CD4-positive, alpha-beta T cell (primary cell): ENCODE measurements at regions not wholly inside any gene's neighbourhood (a gene's known extent, or its start where the extent isn't known, plus 50 kb on each side); places are given as distances from the start of the nearest gene placed in this dataset.

Experiments
- ATAC-seq: fragments of 200-7000 bp; cut with Tn5 transposase; one replicate; pipeline ENCODE4 v1.10.0; 2022; ENCODE audit warnings: mild to moderate bottlenecking; ENCODE audit not compliant: poor library complexity
- CTCF ChIA-PET: fragments of 350-600 bp; sonication (Branson Sonifier 250); formaldehyde crosslinking; loops from one replicate; lab custom pipeline; 2021; ENCODE audit warnings: antibody characterized with exemption, inconsistent platforms; lab: Charles Lee
- POLR2A ChIA-PET: fragments of 350-600 bp; sonication (Branson Sonifier 250); formaldehyde crosslinking; loops from one replicate; lab custom pipeline; 2021; ENCODE audit warnings: antibody characterized with exemption, inconsistent platforms; lab: Charles Lee
- DNase-seq, 14 experiments: peaks; one replicate each; pipeline ENCODE4 v3.0.0-alpha.2; 2013 to 2020; ENCODE audit warnings: mixed read lengths in 2 of 14
- H3K27ac ChIP-seq, 2 donors: one replicate each; pipeline versions ENCODE4 v1.5.1 to v1.7.0; 2013; ENCODE audit warnings: low read length in 2 of 2, low read depth in 1 of 2, mild to moderate bottlenecking in 1 of 2
- H3K27me3 ChIP-seq, 2 experiments: 1 replicate in 1 of 2; 2 replicates in 1 of 2; pipeline versions ENCODE4 v1.6.1 to v1.7.0; 2013; ENCODE audit warnings: low read length in 2 of 2, control low read depth in 1 of 2, mild to moderate bottlenecking in 1 of 2, moderate library complexity in 1 of 2; ENCODE audit not compliant: insufficient read depth in 2 of 2, control insufficient read depth in 1 of 2
- H3K36me3 ChIP-seq: one replicate; pipeline ENCODE4 v1.6.1; 2013; ENCODE audit warnings: low read length, control low read depth; ENCODE audit not compliant: insufficient read depth
- H3K4me1 ChIP-seq: one replicate; pipeline ENCODE4 v1.6.1; 2013; ENCODE audit warnings: low read length, control low read depth; ENCODE audit not compliant: insufficient read depth
- H3K4me3 ChIP-seq: one replicate; pipeline ENCODE4 v1.5.1; 2013; ENCODE audit warnings: mild to moderate bottlenecking, low read length, moderate library complexity
- H3K9me3 ChIP-seq, 2 experiments: 1 replicate in 1 of 2; 2 replicates in 1 of 2; pipeline versions ENCODE4 v1.6.1 to v1.7.0; 2013; ENCODE audit warnings: low read length in 2 of 2, mild to moderate bottlenecking in 2 of 2, control low read depth in 1 of 2, moderate library complexity in 1 of 2; ENCODE audit not compliant: control insufficient read depth in 1 of 2, insufficient read depth in 1 of 2
- H3K27ac Mint-ChIP-seq: one replicate; pipeline ENCODE4 v1.8.0; 2020; ENCODE audit warnings: mixed read lengths
- H3K27me3 Mint-ChIP-seq: one replicate; pipeline ENCODE4 v1.8.0; 2021; ENCODE audit warnings: mixed read lengths
- H3K36me3 Mint-ChIP-seq: one replicate; pipeline ENCODE4 v1.8.0; 2021; ENCODE audit warnings: low read depth, mixed read lengths
- H3K4me1 Mint-ChIP-seq: one replicate; pipeline ENCODE4 v1.8.0; 2021; ENCODE audit warnings: low read depth, mixed read lengths
- H3K4me3 Mint-ChIP-seq: one replicate; pipeline ENCODE4 v1.8.0; 2020; ENCODE audit warnings: mild to moderate bottlenecking, mixed read lengths
- H3K9me3 Mint-ChIP-seq: one replicate; pipeline ENCODE4 v1.8.0; 2020; ENCODE audit warnings: mixed read lengths
- intact Hi-C, 2 experiments: fragments of 100-400 bp; cut with DNase I in 1 of 2; cut with micrococcal nuclease in 1 of 2; formaldehyde crosslinking; loops; one replicate each; pipeline versions ENCODE4 v1.15.1 to v1.9.0; 2023 to 2025; cut with DNase I, micrococcal nuclease
- TF ChIP-seq, protein P1 (sequence below): fragments of 200-600 bp; IDR thresholded peaks from one replicate; pipeline ENCODE4 v1.8.0; 2022; ENCODE audit warnings: antibody characterized with exemption, mild to moderate bottlenecking

DNA sequence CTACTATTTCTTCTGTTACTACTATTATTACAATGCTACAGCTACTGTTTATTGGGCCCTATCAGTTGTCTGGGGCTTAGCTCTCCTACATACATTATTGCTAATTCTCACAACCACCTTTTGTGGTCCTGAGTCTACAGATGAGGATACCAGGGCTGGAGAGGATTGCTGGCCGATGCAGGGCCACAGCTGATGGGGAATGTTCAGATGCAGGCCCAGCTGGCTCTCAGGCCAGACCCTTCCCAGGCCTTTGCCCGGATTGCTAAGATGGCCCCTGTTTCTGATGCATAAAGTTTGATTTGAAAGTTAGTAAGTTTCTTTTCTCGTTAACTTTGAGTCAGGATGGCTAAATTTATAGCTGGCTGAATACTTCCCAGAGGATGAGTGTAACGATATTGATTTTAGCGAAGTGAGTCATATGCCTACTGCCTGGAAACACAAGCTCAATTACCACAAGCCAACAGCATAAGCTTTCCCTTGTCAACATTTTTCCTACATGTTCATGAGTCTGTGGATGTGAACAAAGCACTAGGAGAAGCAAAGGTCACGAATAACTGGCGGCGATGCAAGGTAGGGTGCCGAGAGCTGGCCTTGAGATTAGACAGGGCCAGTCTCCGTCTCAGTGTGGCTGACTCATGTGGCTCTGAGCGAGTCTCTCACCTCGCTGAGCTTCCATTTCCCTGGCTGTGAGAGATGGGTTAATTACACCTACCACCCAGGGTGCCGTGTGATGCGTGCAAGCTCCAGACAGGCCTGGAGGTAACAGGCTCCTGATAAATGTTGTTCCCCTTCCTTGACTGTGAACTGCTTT, 111.0 kb downstream of the BEGAIN start:
- CTCF ChIA-PET, result interaction anchor here (0.9 kb wide), 1 partner anchor 187 kb away, joined by 3 read pairs; no protein-coding TSS in a partner anchor
- no peak overlapping the region for H3K4me3 Mint-ChIP-seq
- Histone ChIP-seq H3K9me3 (no peaks in the 10 kb centered on the region), H3K4me3 (no peak overlapping the region), H3K27me3 (no peaks in the 10 kb centered on the region), H3K27ac (no peak overlapping the region), H3K36me3 (no peaks in the 10 kb centered on the region), H3K4me1 (no peaks in the 10 kb centered on the region)
- POLR2A ChIA-PET, result no interaction called here
- no peak for DNase-seq
- intact Hi-C loops, result no loop called here
- H3K4me1 Mint-ChIP-seq, result no peaks in the 10 kb centered on the region
- H3K36me3 Mint-ChIP-seq, result peaks cover 5% of the 10 kb centered on the region
- ATAC-seq, result no peak
- H3K27me3 Mint-ChIP-seq, result no peaks in the 10 kb centered on the region
- H3K27ac Mint-ChIP-seq, result no peak overlapping the region
- TF ChIP-seq, protein P1, sequence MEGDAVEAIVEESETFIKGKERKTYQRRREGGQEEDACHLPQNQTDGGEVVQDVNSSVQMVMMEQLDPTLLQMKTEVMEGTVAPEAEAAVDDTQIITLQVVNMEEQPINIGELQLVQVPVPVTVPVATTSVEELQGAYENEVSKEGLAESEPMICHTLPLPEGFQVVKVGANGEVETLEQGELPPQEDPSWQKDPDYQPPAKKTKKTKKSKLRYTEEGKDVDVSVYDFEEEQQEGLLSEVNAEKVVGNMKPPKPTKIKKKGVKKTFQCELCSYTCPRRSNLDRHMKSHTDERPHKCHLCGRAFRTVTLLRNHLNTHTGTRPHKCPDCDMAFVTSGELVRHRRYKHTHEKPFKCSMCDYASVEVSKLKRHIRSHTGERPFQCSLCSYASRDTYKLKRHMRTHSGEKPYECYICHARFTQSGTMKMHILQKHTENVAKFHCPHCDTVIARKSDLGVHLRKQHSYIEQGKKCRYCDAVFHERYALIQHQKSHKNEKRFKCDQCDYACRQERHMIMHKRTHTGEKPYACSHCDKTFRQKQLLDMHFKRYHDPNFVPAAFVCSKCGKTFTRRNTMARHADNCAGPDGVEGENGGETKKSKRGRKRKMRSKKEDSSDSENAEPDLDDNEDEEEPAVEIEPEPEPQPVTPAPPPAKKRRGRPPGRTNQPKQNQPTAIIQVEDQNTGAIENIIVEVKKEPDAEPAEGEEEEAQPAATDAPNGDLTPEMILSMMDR, result no peak
- H3K9me3 Mint-ChIP-seq, result no peaks in the 10 kb centered on the region

DNA sequence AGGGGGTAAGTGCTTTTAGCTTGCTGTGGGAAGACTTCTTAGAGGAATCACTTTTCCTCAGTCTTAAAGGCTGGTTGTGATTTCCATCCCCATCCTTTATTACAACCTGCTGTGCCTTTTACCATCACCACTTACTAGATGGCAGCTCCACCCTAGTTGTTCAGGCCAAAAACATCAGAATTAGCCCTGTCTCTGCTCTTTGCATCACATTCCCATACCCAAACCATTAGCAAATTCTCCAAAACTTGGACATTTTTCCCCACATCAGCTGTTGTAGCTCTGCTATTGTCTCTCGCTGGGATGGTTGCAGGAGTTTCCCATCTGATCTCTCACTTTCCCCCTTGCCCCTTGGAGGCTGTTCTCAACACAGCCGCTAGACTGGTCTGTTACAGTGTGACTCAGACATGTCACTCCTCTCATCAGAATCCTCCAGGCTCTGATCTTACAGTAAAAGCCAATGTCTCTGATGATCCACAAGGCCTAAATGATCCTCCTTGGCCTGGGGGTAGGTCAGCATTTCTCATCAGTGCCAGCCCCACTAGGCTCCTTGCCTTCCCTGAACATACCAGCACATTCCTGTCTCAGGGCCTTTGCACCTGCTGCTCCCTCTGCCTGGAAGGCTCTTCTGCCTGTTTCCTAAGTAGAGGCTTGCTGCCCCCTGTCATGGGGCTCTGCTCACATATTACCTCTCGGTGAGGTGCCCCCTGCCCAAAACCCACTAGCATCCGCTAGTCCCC, 102.5 kb downstream of the BEGAIN start:
- TF ChIP-seq, protein P1, result no peak
- Histone ChIP-seq H3K4me3 (no peak overlapping the region), H3K27ac (no peak overlapping the region), H3K36me3 (peaks cover 6% of the 10 kb centered on the region), H3K9me3 (no peaks in the 10 kb centered on the region), H3K27me3 (no peaks in the 10 kb centered on the region), H3K4me1 (peaks cover 10% of the 10 kb centered on the region)
- Mint-ChIP-seq H3K27me3 (no peaks in the 10 kb centered on the region), H3K36me3 (peaks cover 23% of the 10 kb centered on the region), H3K9me3 (no peaks in the 10 kb centered on the region), H3K4me1 (peaks cover 20% of the 10 kb centered on the region), H3K4me3 (no peak overlapping the region), H3K27ac (no peak overlapping the region)
- CTCF ChIA-PET, result no interaction called here
- no peak for ATAC-seq
- intact Hi-C loops, result no loop called here
- POLR2A ChIA-PET, result no interaction called here
- no peak for DNase-seq

DNA sequence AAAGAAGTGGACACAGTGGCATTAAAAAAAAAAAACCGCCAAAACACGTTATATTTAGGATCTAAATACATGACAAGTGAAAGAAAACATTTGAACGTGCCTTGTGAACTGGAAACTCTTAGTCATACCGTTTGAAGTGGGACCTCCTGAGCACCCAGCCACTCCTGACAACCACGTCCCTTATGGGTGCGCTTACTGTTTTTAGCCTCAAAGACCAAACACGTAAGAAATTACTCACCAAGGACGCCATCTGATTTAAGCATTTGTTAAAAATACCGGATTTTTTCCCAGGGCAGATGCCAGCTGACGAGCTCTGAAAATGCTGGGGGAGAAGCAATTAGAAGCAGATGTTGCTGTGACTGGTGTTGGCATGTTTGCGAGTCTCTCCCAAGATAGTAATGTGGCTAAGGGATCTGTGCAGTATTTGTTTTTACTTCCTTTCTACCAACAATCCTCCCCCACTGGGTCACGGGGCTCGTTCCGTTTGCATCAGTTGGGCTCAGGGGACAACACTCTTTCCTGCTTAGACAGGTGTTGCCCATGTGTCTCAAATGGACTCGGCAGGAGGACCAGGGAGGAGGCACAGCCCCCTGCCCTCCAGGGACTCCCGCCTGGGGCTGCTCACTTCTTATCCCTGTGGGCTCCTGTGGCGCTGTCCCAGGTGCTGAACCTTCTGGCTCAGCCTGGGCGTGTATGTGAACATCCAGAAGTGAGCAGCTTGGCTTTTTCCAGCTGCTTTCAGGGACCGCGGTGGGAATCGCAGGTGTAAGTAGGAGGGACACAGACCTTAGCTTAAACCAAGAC, 101.0 kb downstream of the BEGAIN start:
- ATAC-seq (peak; percentile 66), DNase-seq (peak; percentile 26 to 68 (median 50))
- Mint-ChIP-seq H3K4me1 (peaks cover 20% of the 10 kb centered on the region), H3K36me3 (peaks cover 23% of the 10 kb centered on the region), H3K4me3 (no peak overlapping the region), H3K27ac (no peak overlapping the region), H3K27me3 (no peaks in the 10 kb centered on the region), H3K9me3 (no peaks in the 10 kb centered on the region)
- TF ChIP-seq, protein P1, result no peak
- no peaks in the 10 kb centered on the region for H3K27me3 ChIP-seq
- ChIA-PET POLR2A (no interaction called here), CTCF (no interaction called here)
- intact Hi-C loops, result no loop called here
- H3K4me3 ChIP-seq, result no peak overlapping the region
- no peaks in the 10 kb centered on the region for H3K9me3 ChIP-seq
- H3K4me1 ChIP-seq, result peaks cover 10% of the 10 kb centered on the region
- peaks cover 6% of the 10 kb centered on the region for H3K36me3 ChIP-seq
- no peak overlapping the region for H3K27ac ChIP-seq
